H4 (cell line): ENCODE measurements at regions not wholly inside any gene's neighbourhood (a gene's known extent, or its start where the extent isn't known, plus 50 kb on each side); places are given as distances from the start of the nearest gene placed in this dataset.
"Not testable (repeated sequence)": the region's sequence is repeated elsewhere in the genome, so short reads cannot be mapped to it uniquely, and the experiment has no call there.

Source experiments
- DNase-seq: peaks from one replicate; pipeline ENCODE4 v3.0.0-alpha.2; 2015; ENCODE audit warnings: low spot score

GRCh38 chr4:24208691-24209090 lies 318.8 kb upstream of the PPARGC1A start:
- DNase-seq: no peak

- DNase-seq: not testable (repeated sequence)
These were observed 314.9 kb upstream of the PPARGC1A start for GRCh38 chr4:24204708-24205107.

- no peak for DNase-seq
These were observed 314.1 kb upstream of the PPARGC1A start for GRCh38 chr4:24203926-24204325.

GRCh38 chr4:24202579-24202978 lies 312.7 kb upstream of the PPARGC1A start:
- DNase-seq: no peak

- DNase-seq: no peak
These were observed 308.1 kb upstream of the PPARGC1A start for GRCh38 chr4:24197955-24198354.

GRCh38 chr4:24196785-24197184 lies 306.9 kb upstream of the PPARGC1A start:
- no peak for DNase-seq

GRCh38 chr4:24195991-24196736 lies 306.3 kb upstream of the PPARGC1A start:
- no peak for DNase-seq

GRCh38 chr4:24192018-24192641 lies 302.3 kb upstream of the PPARGC1A start:
- DNase-seq: no peak

GRCh38 chr4:24190761-24191695 lies 301.2 kb upstream of the PPARGC1A start:
- DNase-seq: no peak

- DNase-seq: no peak
These were observed 298.6 kb upstream of the PPARGC1A start for GRCh38 chr4:24188459-24188858.

- no peak for DNase-seq
These were observed 296.6 kb upstream of the PPARGC1A start for GRCh38 chr4:24186466-24186865.

GRCh38 chr4:24181005-24181404 lies 291.2 kb upstream of the PPARGC1A start:
- no peak for DNase-seq

GRCh38 chr4:24180586-24180985 lies 290.7 kb upstream of the PPARGC1A start:
- no peak for DNase-seq

- no peak for DNase-seq
These were observed 289.5 kb upstream of the PPARGC1A start for GRCh38 chr4:24179201-24179840.

- not testable (repeated sequence) for DNase-seq
These were observed 287.6 kb upstream of the PPARGC1A start for GRCh38 chr4:24177443-24177842.

GRCh38 chr4:24175707-24176106 lies 285.9 kb upstream of the PPARGC1A start:
- DNase-seq: no peak

GRCh38 chr4:24174602-24175001 lies 284.8 kb upstream of the PPARGC1A start:
- peak; percentile 44 for DNase-seq

GRCh38 chr4:24172406-24172805 lies 282.6 kb upstream of the PPARGC1A start:
- no peak for DNase-seq

- DNase-seq: no peak
These were observed 280.1 kb upstream of the PPARGC1A start for GRCh38 chr4:24169956-24170355.

- no peak for DNase-seq
These were observed 278.8 kb upstream of the PPARGC1A start for GRCh38 chr4:24168658-24169057.

GRCh38 chr4:24166501-24166900 lies 276.7 kb upstream of the PPARGC1A start:
- no peak for DNase-seq

- no peak for DNase-seq
These were observed 274.9 kb upstream of the PPARGC1A start for GRCh38 chr4:24164797-24165196.
